ENCODE measurements at regions not wholly inside any gene's neighbourhood (a gene's known extent, or its start where the extent isn't known, plus 50 kb on each side); places are given as distances from the start of the nearest gene placed in this dataset.

DNA sequence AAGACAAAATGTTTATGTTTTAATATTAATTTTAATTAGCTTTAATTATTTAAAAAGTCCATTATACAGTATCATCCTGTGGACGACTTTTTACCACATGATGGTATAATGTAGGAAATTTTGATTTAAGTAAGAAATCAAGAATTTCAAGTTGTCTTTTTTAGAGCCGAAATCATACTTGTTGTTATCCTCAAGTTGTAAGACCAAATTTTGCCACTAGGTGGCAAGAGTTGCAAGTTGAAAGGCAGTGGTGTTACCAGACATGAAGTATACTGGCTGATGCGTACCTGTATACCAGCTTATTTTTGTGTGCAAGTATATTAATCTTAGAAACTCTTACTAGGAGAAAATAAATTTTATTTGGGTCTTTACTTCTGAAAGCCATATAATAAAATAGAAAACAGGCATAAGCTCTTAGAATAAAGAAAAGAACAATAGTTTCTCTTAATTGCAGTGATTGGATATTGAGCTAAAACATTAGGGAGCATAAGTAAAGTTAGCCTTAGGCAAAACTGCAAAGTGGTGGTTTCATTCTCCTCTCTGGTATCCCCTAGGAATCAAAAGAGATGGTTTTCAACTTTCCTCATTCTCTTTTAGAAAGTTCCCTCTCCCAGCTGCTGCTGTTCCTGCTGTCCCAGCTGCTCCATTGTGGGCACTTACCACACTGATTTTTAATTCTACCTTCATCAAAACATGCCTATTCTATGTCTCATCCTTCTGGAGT lies 118.0 kb upstream of the WDFY3 start:
- intact Hi-C loops (cut with DNase I) = no loop called here
- DNase-seq = no peak
- Histone ChIP-seq H3K9me3 (no peaks in the 10 kb centered on the region), H3K27me3 (no peaks in the 10 kb centered on the region), H3K4me1 (ENCODE audit: insufficient read depth) (no peaks in the 10 kb centered on the region), H3K36me3 (no peaks in the 10 kb centered on the region), H3K4me3 (no peak overlapping the region), H3K27ac (no peak overlapping the region)
- 7 to 10% (median 8%) methylated on average over 3 of the region's 3 CpGs for WGBS, 3 donors
- no peak for TF ChIP-seq POLR2A (IDR thresholded peaks at IDR 0.05)
- TF ChIP-seq, protein P1, sequence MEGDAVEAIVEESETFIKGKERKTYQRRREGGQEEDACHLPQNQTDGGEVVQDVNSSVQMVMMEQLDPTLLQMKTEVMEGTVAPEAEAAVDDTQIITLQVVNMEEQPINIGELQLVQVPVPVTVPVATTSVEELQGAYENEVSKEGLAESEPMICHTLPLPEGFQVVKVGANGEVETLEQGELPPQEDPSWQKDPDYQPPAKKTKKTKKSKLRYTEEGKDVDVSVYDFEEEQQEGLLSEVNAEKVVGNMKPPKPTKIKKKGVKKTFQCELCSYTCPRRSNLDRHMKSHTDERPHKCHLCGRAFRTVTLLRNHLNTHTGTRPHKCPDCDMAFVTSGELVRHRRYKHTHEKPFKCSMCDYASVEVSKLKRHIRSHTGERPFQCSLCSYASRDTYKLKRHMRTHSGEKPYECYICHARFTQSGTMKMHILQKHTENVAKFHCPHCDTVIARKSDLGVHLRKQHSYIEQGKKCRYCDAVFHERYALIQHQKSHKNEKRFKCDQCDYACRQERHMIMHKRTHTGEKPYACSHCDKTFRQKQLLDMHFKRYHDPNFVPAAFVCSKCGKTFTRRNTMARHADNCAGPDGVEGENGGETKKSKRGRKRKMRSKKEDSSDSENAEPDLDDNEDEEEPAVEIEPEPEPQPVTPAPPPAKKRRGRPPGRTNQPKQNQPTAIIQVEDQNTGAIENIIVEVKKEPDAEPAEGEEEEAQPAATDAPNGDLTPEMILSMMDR (IDR thresholded peaks at IDR 0.05) = peak; percentile 13 to 46 (median 45)

DNA sequence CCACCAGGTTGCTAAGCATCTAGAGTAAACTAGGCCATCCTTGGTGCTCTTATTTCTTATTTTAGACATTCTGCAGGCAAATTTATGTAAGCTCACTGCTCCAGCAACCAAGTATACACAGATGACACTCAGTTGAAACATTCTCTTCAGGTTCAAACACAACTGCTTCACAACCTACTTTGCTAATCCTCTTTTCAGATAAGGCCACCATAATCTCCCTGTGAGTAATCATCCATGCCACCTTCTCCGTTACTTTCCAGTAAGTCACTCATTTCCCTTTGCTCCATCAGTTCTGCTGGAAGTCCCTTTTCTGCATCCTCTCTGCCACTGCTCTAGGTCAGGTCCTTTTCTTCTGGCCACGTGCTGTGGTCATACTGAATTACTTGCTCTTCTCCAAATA lies 120.2 kb upstream of the WDFY3 start:
- no peaks in the 10 kb centered on the region for H3K36me3 ChIP-seq
- no peaks in the 10 kb centered on the region for H3K4me1 ChIP-seq (ENCODE audit: insufficient read depth)
- 86 to 92% (median 88%) methylated on average over 2 of the region's 2 CpGs for WGBS, 3 donors
- TF ChIP-seq EP300 (IDR thresholded peaks at IDR 0.05) (no peak), POLR2A (IDR thresholded peaks at IDR 0.05) (no peak)
- TF ChIP-seq, protein P1 (IDR thresholded peaks at IDR 0.05) = no peak
- H3K9me3 ChIP-seq = no peaks in the 10 kb centered on the region
- intact Hi-C loops (cut with DNase I) = no loop called here
- H3K27ac ChIP-seq = no peak overlapping the region
- H3K4me3 ChIP-seq = no peak overlapping the region
- H3K27me3 ChIP-seq = no peaks in the 10 kb centered on the region
- no peak for DNase-seq

DNA sequence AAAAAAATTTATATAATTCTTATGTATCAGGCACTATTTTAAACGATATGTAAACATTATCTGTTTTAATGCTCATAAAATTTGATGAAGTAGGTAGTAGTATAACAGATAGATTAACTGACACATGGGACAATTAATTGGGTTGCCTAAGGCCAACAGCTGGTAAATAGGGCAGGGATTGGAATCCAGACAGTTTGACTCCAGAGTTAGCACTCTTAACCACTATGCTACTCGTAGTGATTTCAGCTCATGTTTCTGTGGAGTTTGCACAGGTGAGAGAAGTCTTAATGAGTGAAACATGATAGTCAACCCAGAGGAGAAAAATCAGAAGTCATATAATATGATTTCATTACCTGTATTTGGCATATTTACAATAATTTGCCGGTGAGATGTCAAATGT lies 126.0 kb upstream of the WDFY3 start:
- no peak overlapping the region for H3K4me3 ChIP-seq
- no peaks in the 10 kb centered on the region for H3K36me3 ChIP-seq
- no peaks in the 10 kb centered on the region for H3K27me3 ChIP-seq
- no peak for TF ChIP-seq EP300 (IDR thresholded peaks at IDR 0.05)
- TF ChIP-seq, protein P1 (IDR thresholded peaks at IDR 0.05) = no peak
- H3K27ac ChIP-seq = no peak overlapping the region
- no peaks in the 10 kb centered on the region for H3K9me3 ChIP-seq
- intact Hi-C loops (cut with DNase I) = no loop called here
- no peak for DNase-seq
- WGBS, 3 donors = 52 to 69% (median 63%) methylated on average over 3 of the region's 3 CpGs
- H3K4me1 ChIP-seq (ENCODE audit: insufficient read depth) = no peaks in the 10 kb centered on the region

DNA sequence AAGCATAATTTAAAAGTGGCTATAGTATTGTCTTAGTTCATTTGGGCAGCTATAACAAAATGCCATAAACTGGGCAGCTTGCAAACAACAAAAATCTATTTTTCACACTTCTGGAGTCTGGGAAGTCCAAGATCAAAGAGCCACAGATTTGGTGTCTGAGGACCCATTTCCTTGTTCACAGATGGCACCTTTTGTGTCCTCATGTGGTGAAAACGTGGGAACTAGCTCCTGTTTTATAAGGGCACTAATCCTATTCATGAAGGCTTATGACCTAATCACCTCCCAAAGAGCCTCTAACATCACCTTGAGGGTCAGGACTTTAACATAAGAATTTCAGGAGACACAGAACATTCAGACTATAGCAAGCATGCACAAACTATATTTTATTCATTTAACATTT lies 126.5 kb upstream of the WDFY3 start:
- TF ChIP-seq EP300 (IDR thresholded peaks at IDR 0.05) = no peak
- TF ChIP-seq, protein P1 (IDR thresholded peaks at IDR 0.05) = no peak
- no peak for TF ChIP-seq POLR2A (IDR thresholded peaks at IDR 0.05)
- no peaks in the 10 kb centered on the region for H3K4me1 ChIP-seq (ENCODE audit: insufficient read depth)
- H3K9me3 ChIP-seq = no peaks in the 10 kb centered on the region
- no peak overlapping the region for H3K27ac ChIP-seq
- no peaks in the 10 kb centered on the region for H3K27me3 ChIP-seq
- H3K36me3 ChIP-seq = no peaks in the 10 kb centered on the region
- no peak for DNase-seq
- H3K4me3 ChIP-seq = no peak overlapping the region
- intact Hi-C loops (cut with DNase I) = no loop called here
- 21 to 56% (median 42%) methylated on average over 1 of the region's 1 CpG for WGBS, 3 donors
